Endothelial cell of umbilical vein (primary cell): ENCODE measurements at regions not wholly inside any gene's neighbourhood (a gene's known extent, or its start where the extent isn't known, plus 50 kb on each side); places are given as distances from the start of the nearest gene placed in this dataset.

Experiments
- BruUV-seq: library from RNA; stranded (reverse); fragments of 400-500 nt; replicated peaks from 2 replicates; lab custom pipeline; 2021; lab: Mats Ljungman, UMichigan
- CTCF ChIA-PET: fragments of 300-600, 350-600 bp; sonication (Branson Sonifier 250); formaldehyde crosslinking; loops from one replicate; lab custom pipeline; 2021; ENCODE audit warnings: antibody characterized with exemption, inconsistent platforms; lab: Charles Lee
- POLR2A ChIA-PET: fragments of 300-600, 350-600 bp; sonication (Branson Sonifier 250); formaldehyde crosslinking; loops from one replicate; lab custom pipeline; 2021; ENCODE audit warnings: antibody characterized with exemption, inconsistent platforms; lab: Charles Lee
- DNase-seq: peaks from one replicate; pipeline ENCODE4 v3.0.0-alpha.2; 2011; ENCODE audit warnings: low read depth, low spot score
- FAIRE-seq: peaks from 2 replicates; lab custom pipeline; 2011; peaks lifted over from hg19 to GRCh38; lab: Jason Lieb, UNC
- H2AFZ ChIP-seq: 2 replicates; pipeline ENCODE4 v1.6.0; 2012; ENCODE audit warnings: low read depth, low read length, control low read depth, inconsistent platforms
- H3K27ac ChIP-seq: 2 replicates; pipeline ENCODE4 v1.5.1; 2011; ENCODE audit warnings: low read depth, mild to moderate bottlenecking, control low read depth, low read length, moderate library complexity; ENCODE audit not compliant: insufficient read depth
- H3K27me3 ChIP-seq, 2 experiments: 2 replicates each; pipeline versions ENCODE4 v1.6.0 to v1.6.1; 2011; ENCODE audit warnings: low read length in 2 of 2, mixed read lengths in 1 of 2; ENCODE audit not compliant: control insufficient read depth in 2 of 2, insufficient read depth in 2 of 2
- H3K36me3 ChIP-seq, 2 experiments: 2 replicates in 1 of 2; 3 replicates in 1 of 2; pipeline ENCODE4 v1.5.1; 2011; ENCODE audit warnings: low read length in 2 of 2, mild to moderate bottlenecking in 1 of 2, moderate library complexity in 1 of 2; ENCODE audit not compliant: control insufficient read depth in 2 of 2, insufficient read depth in 2 of 2; ENCODE audit errors: extremely low read depth in 1 of 2
- H3K4me1 ChIP-seq: 3 replicates; pipeline ENCODE4 v1.5.1; 2011; ENCODE audit warnings: mild to moderate bottlenecking, low read length; ENCODE audit not compliant: control insufficient read depth, insufficient read depth; ENCODE audit errors: extremely low read depth
- H3K4me2 ChIP-seq: 2 replicates; pipeline ENCODE4 v1.6.1; 2011; ENCODE audit warnings: low read length, control low read depth, mixed read lengths; ENCODE audit not compliant: insufficient read depth
- H3K4me3 ChIP-seq, 3 experiments: fragments of 200-600 bp in 1 of 3; sonication (generic), shearing (Covaris generic) in 1 of 3; replicated peaks in 1 of 3; 2 replicates each; pipeline ENCODE4 v1.5.1; 2011 to 2016; ENCODE audit warnings: control low read depth in 3 of 3, low read length in 3 of 3, mild to moderate bottlenecking in 2 of 3, inconsistent platforms in 1 of 3, low read depth in 1 of 3, moderate library complexity in 1 of 3; ENCODE audit not compliant: insufficient read depth in 1 of 3
- H3K79me2 ChIP-seq: 2 replicates; pipeline ENCODE4 v1.6.0; 2012; ENCODE audit warnings: low read length, inconsistent platforms; ENCODE audit not compliant: control insufficient read depth, insufficient read depth
- H3K9ac ChIP-seq: replicated peaks from 2 replicates; pipeline ENCODE3; 2011; ENCODE audit warnings: low read length, control low read depth; ENCODE audit not compliant: insufficient read depth; ENCODE audit errors: extremely low read depth
- H3K9me1 ChIP-seq: replicated peaks from 3 replicates; pipeline ENCODE4 v1.6.0; 2011; ENCODE audit warnings: mild to moderate bottlenecking, low read length; ENCODE audit not compliant: control insufficient read depth, insufficient read depth; ENCODE audit errors: extremely low read depth
- H3K9me3 ChIP-seq: replicated peaks from 2 replicates; pipeline ENCODE4 v1.5.1; 2012; ENCODE audit warnings: low read length, inconsistent platforms; ENCODE audit not compliant: control insufficient read depth, insufficient read depth
- H4K20me1 ChIP-seq: replicated peaks from 2 replicates; pipeline ENCODE3; 2011; ENCODE audit warnings: mild to moderate bottlenecking, low read length; ENCODE audit not compliant: control insufficient read depth, insufficient read depth; ENCODE audit errors: extremely low read depth
- CTCF ChIP-seq, 2 donors: IDR thresholded peaks; 1 replicate in 1 of 2; 2 replicates in 1 of 2; pipeline ENCODE4 v1.5.1; 2011; ENCODE audit warnings: low read length in 2 of 2, mild to moderate bottlenecking in 2 of 2, moderate library complexity in 2 of 2, control low read depth in 1 of 2, inconsistent platforms in 1 of 2, low read depth in 1 of 2; ENCODE audit not compliant: insufficient read depth in 1 of 2; ENCODE audit errors: extremely low read depth in 1 of 2
- EZH2 ChIP-seq: IDR thresholded peaks from 2 replicates; pipeline ENCODE4 v1.6.1; 2012; ENCODE audit warnings: borderline replicate concordance, low read depth, mild to moderate bottlenecking, moderate library complexity, low read length, inconsistent platforms; ENCODE audit not compliant: severe bottlenecking
- FOS ChIP-seq: IDR thresholded peaks from 2 replicates; pipeline ENCODE4 v1.6.1; 2011; ENCODE audit warnings: mild to moderate bottlenecking, low read length, moderate library complexity, borderline replicate concordance; ENCODE audit not compliant: insufficient read depth
- GATA2 ChIP-seq: IDR thresholded peaks from 2 replicates; pipeline ENCODE4 v1.7.0; 2011; ENCODE audit warnings: low read depth, mild to moderate bottlenecking, moderate library complexity, mixed read lengths, low read length; ENCODE audit not compliant: insufficient read length, insufficient read depth
- JUN ChIP-seq: IDR thresholded peaks from 2 replicates; pipeline ENCODE4 v1.6.1; 2011; ENCODE audit warnings: borderline replicate concordance, low read depth; ENCODE audit not compliant: insufficient read length, insufficient read depth
- MYC ChIP-seq: IDR thresholded peaks from one replicate; pipeline ENCODE4 v1.6.1; 2011; ENCODE audit warnings: mild to moderate bottlenecking, low read depth, low read length
- POLR2A ChIP-seq: IDR thresholded peaks from 2 replicates; pipeline ENCODE4 v1.6.1; 2012; ENCODE audit warnings: low read depth, mild to moderate bottlenecking, control low read depth, low read length
- POLR2AphosphoS5 ChIP-seq: IDR thresholded peaks from 2 replicates; pipeline ENCODE4 v1.6.1; 2012; ENCODE audit warnings: low read depth, mild to moderate bottlenecking, control low read depth, low read length, moderate library complexity; ENCODE audit not compliant: insufficient read depth
- dilution Hi-C: fragments of 300-500 bp; cut with MboI; formaldehyde crosslinking; loops from one replicate; pipeline ENCODE4 v1.15.0; 2019; ENCODE audit warnings: low sequenced_read_pairs; ENCODE audit not compliant: extremely low pct_ligation_motif_present
- intact Hi-C: fragments of 100-400 bp; cut with micrococcal nuclease; formaldehyde crosslinking; loops from one replicate; pipeline ENCODE4 v1.10.0; 2022
- TF ChIP-seq, protein P1 (sequence below): IDR thresholded peaks from 2 replicates; pipeline ENCODE4 v1.6.1; 2011; ENCODE audit not compliant: insufficient read depth, insufficient read length

GRCh38 chr6:28808383-28808782 is 115.4 kb downstream of the TRIM27 start:
- dilution Hi-C loops, result no loop called here
- intact Hi-C loops, result no loop called here
- Histone ChIP-seq H3K9me3 (no peaks in the 10 kb centered on the region), H2AFZ (no peak overlapping the region), H3K4me3 (peak overlapping the region in 2 of 3 experiments; percentile 30 to 36), H3K9ac (no peak overlapping the region), H3K27me3 (peaks cover 42 to 54% of the 10 kb centered on the region in 2 experiments), H3K4me1 (peaks cover 4% of the 10 kb centered on the region), H3K4me2 (peak overlapping the region; percentile 63), H4K20me1 (peaks cover 2% of the 10 kb centered on the region), H3K9me1 (no peaks in the 10 kb centered on the region), H3K79me2 (no peaks in the 10 kb centered on the region), H3K27ac (no peak overlapping the region), H3K36me3 (no peaks in the 10 kb centered on the region)
- POLR2A ChIA-PET, result no interaction called here
- BruUV-seq, result no TSS peak
- no peak for FAIRE-seq
- CTCF ChIA-PET, result no interaction called here
- TF ChIP-seq FOS (no peak), MYC (no peak), POLR2AphosphoS5 (no peak), POLR2A (no peak), CTCF (IDR thresholded peaks at IDR 0.05; ENCODE audit: extremely low read depth in 1 of 2, insufficient read depth in 1 of 2, low read depth in 1 of 2, low read length in 2 of 2) (no peak), GATA2 (no peak), EZH2 (no peak), JUN (no peak)
- TF ChIP-seq, protein P1, sequence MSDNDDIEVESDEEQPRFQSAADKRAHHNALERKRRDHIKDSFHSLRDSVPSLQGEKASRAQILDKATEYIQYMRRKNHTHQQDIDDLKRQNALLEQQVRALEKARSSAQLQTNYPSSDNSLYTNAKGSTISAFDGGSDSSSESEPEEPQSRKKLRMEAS, result no peak
- no peak for DNase-seq
